Spleen (tissue), 11 donors: ENCODE measurements at regions not wholly inside any gene's neighbourhood (a gene's known extent, or its start where the extent isn't known, plus 50 kb on each side); places are given as distances from the start of the nearest gene placed in this dataset.

Source experiments
- DNase-seq: peaks from one replicate; pipeline ENCODE4 v3.0.0-alpha.2; 2020
- H3K27ac ChIP-seq, 8 donors: fragments of 200-600 bp; sonication (generic) in 7 of 8; 1 replicate in 4 of 8; 2 replicates in 4 of 8; pipeline versions ENCODE4 v1.5.0 to v1.8.0; 2016 to 2021; ENCODE audit warnings: inconsistent platforms in 4 of 8, mild to moderate bottlenecking in 4 of 8, moderate library complexity in 1 of 8
- H3K27me3 ChIP-seq, 7 donors: fragments of 200-600 bp; sonication (generic) in 6 of 7; replicated peaks in 1 of 7; 1 replicate in 4 of 7; 2 replicates in 3 of 7; pipeline versions ENCODE4 v1.5.0 to v1.8.0; 2016 to 2021; ENCODE audit warnings: inconsistent platforms in 3 of 7, mild to moderate bottlenecking in 1 of 7
- H3K36me3 ChIP-seq, 6 donors: fragments of 200-600 bp; sonication (generic) in 5 of 6; 1 replicate in 4 of 6; 2 replicates in 2 of 6; pipeline versions ENCODE4 v1.5.0 to v1.8.0; 2016 to 2021; ENCODE audit warnings: inconsistent platforms in 2 of 6
- H3K4me1 ChIP-seq, 6 donors: fragments of 200-600 bp; sonication (generic) in 5 of 6; 1 replicate in 3 of 6; 2 replicates in 3 of 6; pipeline versions ENCODE4 v1.5.0 to v1.8.0; 2016 to 2021; ENCODE audit warnings: inconsistent platforms in 3 of 6
- H3K4me3 ChIP-seq, 8 donors: fragments of 200-600 bp; sonication (generic) in 7 of 8; 1 replicate in 4 of 8; 2 replicates in 4 of 8; pipeline versions ENCODE4 v1.5.0 to v1.8.0; 2016 to 2021; ENCODE audit warnings: inconsistent platforms in 4 of 8, mild to moderate bottlenecking in 4 of 8, moderate library complexity in 2 of 8
- H3K9me3 ChIP-seq, 8 donors: fragments of 200-600 bp; sonication (generic) in 7 of 8; 1 replicate in 4 of 8; 2 replicates in 4 of 8; pipeline versions ENCODE4 v1.5.0 to v1.8.0; 2016 to 2021; ENCODE audit warnings: inconsistent platforms in 4 of 8
- CTCF ChIP-seq, 11 experiments: fragments of 200-600 bp in 7 of 11; fragments of 450-650 bp in 4 of 11; sonication (generic) in 4 of 11; IDR thresholded peaks in 8 of 11; conservative IDR thresholded peaks in 3 of 11; 1 replicate in 7 of 11; 2 replicates in 4 of 11; pipeline versions ENCODE4 v1.4.0 to v1.8.0; 2016 to 2021; ENCODE audit warnings: antibody characterized with exemption in 11 of 11, inconsistent platforms in 4 of 11, mild to moderate bottlenecking in 1 of 11
- POLR2A ChIP-seq, 3 donors: fragments of 450-650 bp; IDR thresholded peaks; one replicate each; pipeline ENCODE4 v1.5.1; 2017; ENCODE audit warnings: antibody characterized with exemption in 3 of 3, mild to moderate bottlenecking in 1 of 3
- POLR2AphosphoS5 ChIP-seq, 3 donors: sonication (generic); formaldehyde crosslinking; IDR thresholded peaks; one replicate each; pipeline ENCODE4 v1.5.1; 2017; ENCODE audit warnings: antibody characterized with exemption in 3 of 3
- WGBS, 5 donors: extraction: QIAGEN DNeasy Blood & Tissue Kit in 3 of 5; methylation state at CpG; one replicate each; pipeline versions ENCODE4 v1.1.5 to v1.1.7; 2013 to 2018; 5-methylcytosine and 5-hydroxymethylcytosine counted together
- intact Hi-C: fragments of 100-400 bp; cut with DNase I; formaldehyde crosslinking; loops from one replicate; pipeline ENCODE4 v1.15.0; 2023; ENCODE audit warnings: low total_unique reads
- donor health status: healthy with polysubstance abuse.
- donor health status: DM: no; HTN: no; CAD: no; lungs with moderate emphysema.
- donor health status: DM: no; HTN: no; CAD: no.
- donor health status: Bipolar disorder and iron deficiency.
- donor health status: healthy.
- donor health status: DM: no; HTN: no; CAD: no.
- donor health status: DM: yes; HTN: yes; CAD: no.

DNA sequence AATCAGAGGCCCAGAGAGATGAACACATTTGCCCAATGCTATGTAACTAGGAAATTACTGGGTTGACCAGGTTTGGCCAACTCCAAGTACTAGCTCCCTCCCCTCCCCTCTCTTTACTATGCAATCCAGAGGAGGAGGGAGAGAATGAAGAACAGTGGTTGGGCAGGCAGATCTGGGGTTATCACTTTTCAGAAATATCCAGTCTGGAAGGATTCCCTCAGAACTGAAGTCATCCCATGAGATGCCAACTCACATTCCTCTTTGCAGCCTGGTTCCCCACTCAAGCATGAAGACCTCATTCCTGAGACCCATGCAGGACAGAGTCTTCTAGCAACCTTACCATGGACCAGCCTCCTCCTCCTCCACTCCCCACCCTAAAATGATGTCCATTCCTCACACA, 201.1 kb downstream of the TLE3 start:
- Histone ChIP-seq H3K27me3 (peaks cover 0 to 67% (median 0%) of the 10 kb centered on the region in 7 donors), H3K36me3 (no peaks in the 10 kb centered on the region), H3K27ac (no peak overlapping the region), H3K4me1 (no peaks in the 10 kb centered on the region), H3K4me3 (no peak overlapping the region), H3K9me3 (peaks cover 0 to 2% (median 0%) of the 10 kb centered on the region in 8 donors)
- no peak for DNase-seq
- no peak for TF ChIP-seq POLR2A (IDR thresholded peaks at IDR 0.05)
- TF ChIP-seq CTCF (IDR thresholded peaks at IDR 0.05 in 8 of 11, conservative IDR thresholded peaks at IDR 0.05 in 3 of 11) = no peak
- intact Hi-C loops = no loop called here

GRCh38 chr15:69897061-69897460, 200.7 kb downstream of the TLE3 start:
- Histone ChIP-seq H3K4me3 (no peak overlapping the region), H3K27me3 (peaks cover 0 to 67% (median 0%) of the 10 kb centered on the region in 7 donors), H3K27ac (no peak overlapping the region), H3K36me3 (no peaks in the 10 kb centered on the region), H3K4me1 (no peaks in the 10 kb centered on the region), H3K9me3 (no peaks in the 10 kb centered on the region)
- no peak for TF ChIP-seq POLR2A (IDR thresholded peaks at IDR 0.05)
- TF ChIP-seq CTCF (IDR thresholded peaks at IDR 0.05 in 8 of 11, conservative IDR thresholded peaks at IDR 0.05 in 3 of 11) = no peak
- TF ChIP-seq POLR2AphosphoS5 (IDR thresholded peaks at IDR 0.05) = no peak
- no peak for DNase-seq
- WGBS, 5 donors = 87 to 96% (median 94%) methylated on average over 4 of the region's 4 CpGs
- intact Hi-C loops = no loop called here

GRCh38 chr15:69897471-69898237, 200.1 kb downstream of the TLE3 start:
- no peak for DNase-seq
- TF ChIP-seq POLR2A (IDR thresholded peaks at IDR 0.05) = no peak
- intact Hi-C loops = no loop called here
- Histone ChIP-seq H3K27me3 (peaks cover 0 to 67% (median 0%) of the 10 kb centered on the region in 7 donors), H3K27ac (no peak overlapping the region), H3K36me3 (no peaks in the 10 kb centered on the region), H3K4me1 (no peaks in the 10 kb centered on the region), H3K9me3 (no peaks in the 10 kb centered on the region), H3K4me3 (no peak overlapping the region)
- 87 to 95% (median 92%) methylated on average over 9 of the region's 9 CpGs for WGBS, 5 donors

GRCh38 chr15:69898243-69898642, 199.5 kb downstream of the TLE3 start:
- WGBS, 5 donors = 91 to 96% (median 94%) methylated on average over 2 of the region's 2 CpGs

More at GRCh38 chr15:69898243-69898642, 199.5 kb downstream of the TLE3 start:
- no peak for DNase-seq
- peaks cover 0 to under 1% (median 0%) of the 10 kb centered on the region in 6 donors for H3K4me1 ChIP-seq
- H3K27me3 ChIP-seq = peaks cover 0 to 64% (median 0%) of the 10 kb centered on the region in 7 donors
- intact Hi-C loops = no loop called here
- no peaks in the 10 kb centered on the region for H3K9me3 ChIP-seq
- H3K4me3 ChIP-seq = no peak overlapping the region
- TF ChIP-seq POLR2AphosphoS5 (IDR thresholded peaks at IDR 0.05) (no peak), CTCF (IDR thresholded peaks at IDR 0.05 in 8 of 11, conservative IDR thresholded peaks at IDR 0.05 in 3 of 11) (no peak), POLR2A (IDR thresholded peaks at IDR 0.05) (no peak)
- H3K27ac ChIP-seq = no peak overlapping the region
- no peaks in the 10 kb centered on the region for H3K36me3 ChIP-seq
